Bronchial epithelial cell (primary cell): ENCODE measurements at regions not wholly inside any gene's neighbourhood (a gene's known extent, or its start where the extent isn't known, plus 50 kb on each side); places are given as distances from the start of the nearest gene placed in this dataset.

Experiments
- DNase-seq: peaks from one replicate; pipeline ENCODE4 v3.0.0-alpha.2; 2010; ENCODE audit warnings: low read depth
- FAIRE-seq: peaks from 2 replicates; lab custom pipeline; 2011; peaks lifted over from hg19 to GRCh38; lab: Jason Lieb, UNC
- H3K27me3 ChIP-seq: 2 replicates; pipeline ENCODE4 v1.5.1; 2011; ENCODE audit warnings: low read length; ENCODE audit not compliant: control insufficient read depth, insufficient read depth
- H3K36me3 ChIP-seq: 2 replicates; pipeline ENCODE4 v1.5.1; 2011; ENCODE audit warnings: low read length; ENCODE audit not compliant: control insufficient read depth, insufficient read depth
- H3K4me3 ChIP-seq: 2 replicates; pipeline ENCODE4 v1.5.1; 2011; ENCODE audit warnings: mild to moderate bottlenecking, low read depth, low read length, control low read depth
- TF ChIP-seq, protein P1 (sequence below): IDR thresholded peaks from 2 replicates; pipeline ENCODE4 v1.5.1; 2011; ENCODE audit warnings: mild to moderate bottlenecking, moderate library complexity, low read length, control low read depth, inconsistent platforms; ENCODE audit not compliant: insufficient read depth, severe bottlenecking

DNA sequence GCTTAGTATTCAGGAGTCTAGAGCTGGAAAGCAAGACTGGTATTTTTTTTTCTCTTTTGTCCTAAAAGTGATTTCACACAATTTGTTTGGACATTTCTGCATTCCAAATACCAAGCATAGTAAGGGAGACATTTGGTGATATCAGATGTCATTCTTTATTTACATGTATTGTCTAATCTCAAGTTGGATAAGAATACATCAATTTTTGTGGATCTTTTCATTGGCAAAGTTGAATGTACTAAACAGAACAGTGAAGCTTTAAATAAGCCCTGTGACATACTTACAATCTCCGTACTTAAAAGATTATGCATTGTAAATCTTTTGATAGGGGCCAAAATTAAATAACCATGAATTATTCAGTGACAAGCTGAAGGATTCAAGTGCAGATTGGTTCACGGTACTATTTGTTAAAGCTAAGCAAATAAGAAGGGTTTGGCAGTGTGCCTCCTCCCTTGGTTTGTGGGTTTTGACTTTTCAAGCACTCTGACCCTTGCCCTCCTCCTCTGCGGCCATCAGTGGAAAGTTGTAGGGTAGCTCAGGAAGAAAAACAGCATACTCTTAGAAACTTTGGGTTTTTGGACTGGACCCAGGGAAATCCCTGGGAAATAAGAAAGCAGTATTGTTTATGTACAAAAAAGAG, 663.7 kb downstream of the ADGRL2 start:
- FAIRE-seq (no peak), DNase-seq (no peak)
- Histone ChIP-seq H3K27me3 (no peaks in the 10 kb centered on the region), H3K36me3 (no peaks in the 10 kb centered on the region), H3K4me3 (no peak overlapping the region)
- TF ChIP-seq, protein P1, sequence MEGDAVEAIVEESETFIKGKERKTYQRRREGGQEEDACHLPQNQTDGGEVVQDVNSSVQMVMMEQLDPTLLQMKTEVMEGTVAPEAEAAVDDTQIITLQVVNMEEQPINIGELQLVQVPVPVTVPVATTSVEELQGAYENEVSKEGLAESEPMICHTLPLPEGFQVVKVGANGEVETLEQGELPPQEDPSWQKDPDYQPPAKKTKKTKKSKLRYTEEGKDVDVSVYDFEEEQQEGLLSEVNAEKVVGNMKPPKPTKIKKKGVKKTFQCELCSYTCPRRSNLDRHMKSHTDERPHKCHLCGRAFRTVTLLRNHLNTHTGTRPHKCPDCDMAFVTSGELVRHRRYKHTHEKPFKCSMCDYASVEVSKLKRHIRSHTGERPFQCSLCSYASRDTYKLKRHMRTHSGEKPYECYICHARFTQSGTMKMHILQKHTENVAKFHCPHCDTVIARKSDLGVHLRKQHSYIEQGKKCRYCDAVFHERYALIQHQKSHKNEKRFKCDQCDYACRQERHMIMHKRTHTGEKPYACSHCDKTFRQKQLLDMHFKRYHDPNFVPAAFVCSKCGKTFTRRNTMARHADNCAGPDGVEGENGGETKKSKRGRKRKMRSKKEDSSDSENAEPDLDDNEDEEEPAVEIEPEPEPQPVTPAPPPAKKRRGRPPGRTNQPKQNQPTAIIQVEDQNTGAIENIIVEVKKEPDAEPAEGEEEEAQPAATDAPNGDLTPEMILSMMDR, result no peak

DNA sequence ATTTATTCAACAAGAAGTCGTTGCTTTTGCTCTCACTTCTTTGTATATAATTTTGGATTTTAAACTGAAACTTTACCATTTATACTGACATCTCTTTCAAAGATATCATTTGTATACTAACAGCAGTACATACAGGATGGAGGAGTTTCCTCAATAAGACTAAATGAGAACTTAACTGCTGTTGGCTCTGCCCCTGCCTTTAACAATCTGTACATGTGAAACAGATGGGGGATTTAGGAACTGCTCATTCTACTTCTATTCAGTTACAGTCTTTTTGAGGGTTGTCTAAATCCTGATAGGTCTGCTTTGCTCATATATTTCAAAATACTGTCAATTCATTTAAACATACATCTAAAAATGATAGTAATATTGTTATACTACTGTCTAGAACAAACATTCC, 663.2 kb downstream of the ADGRL2 start:
- Histone ChIP-seq H3K4me3 (no peak overlapping the region), H3K36me3 (no peaks in the 10 kb centered on the region), H3K27me3 (no peaks in the 10 kb centered on the region)
- DNase-seq (no peak), FAIRE-seq (no peak)
- TF ChIP-seq, protein P1, result no peak

DNA sequence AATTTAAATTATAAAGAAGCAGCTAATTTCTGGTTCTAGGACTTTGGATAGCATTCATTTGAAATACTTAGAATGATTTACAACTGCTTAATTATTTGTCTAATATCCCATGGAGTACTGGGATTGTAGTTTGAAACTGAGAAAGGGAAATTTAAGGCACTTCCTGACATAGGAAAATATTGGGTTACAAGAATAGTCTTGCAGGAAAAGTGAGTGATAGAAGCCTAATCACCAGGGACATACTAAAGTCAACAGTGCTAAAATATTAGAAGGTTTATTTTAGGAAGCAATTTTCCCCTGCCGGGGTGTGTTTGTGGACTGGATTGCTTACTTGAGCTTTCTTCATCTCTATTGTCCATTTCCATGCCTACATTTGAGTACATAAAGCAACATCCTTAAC, 661.6 kb downstream of the ADGRL2 start:
- FAIRE-seq (no peak), DNase-seq (no peak)
- Histone ChIP-seq H3K27me3 (no peaks in the 10 kb centered on the region), H3K36me3 (no peaks in the 10 kb centered on the region), H3K4me3 (no peak overlapping the region)
- TF ChIP-seq, protein P1, result no peak

DNA sequence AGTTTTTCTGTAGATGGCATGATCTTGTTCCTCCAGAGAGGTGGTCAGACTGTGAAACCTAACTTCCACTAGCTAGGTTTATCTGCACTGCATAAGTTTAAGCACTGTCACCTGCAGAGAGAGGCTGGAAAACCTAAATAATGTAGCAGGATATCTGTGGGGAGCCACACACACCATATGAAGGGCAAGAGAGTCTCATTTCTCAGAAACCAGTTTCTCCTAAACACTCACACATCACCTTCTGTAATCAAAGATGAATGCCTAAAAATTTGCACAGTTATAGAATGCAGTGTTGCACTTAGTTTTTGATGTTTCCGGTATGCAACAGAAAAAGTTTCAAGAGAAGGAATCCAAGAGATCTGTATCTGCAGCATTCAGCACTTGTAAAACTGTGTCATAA, 654.6 kb downstream of the ADGRL2 start:
- no peaks in the 10 kb centered on the region for H3K27me3 ChIP-seq
- H3K4me3 ChIP-seq, result no peak overlapping the region
- no peaks in the 10 kb centered on the region for H3K36me3 ChIP-seq
- DNase-seq (no peak), FAIRE-seq (no peak)
- TF ChIP-seq, protein P1, result no peak

DNA sequence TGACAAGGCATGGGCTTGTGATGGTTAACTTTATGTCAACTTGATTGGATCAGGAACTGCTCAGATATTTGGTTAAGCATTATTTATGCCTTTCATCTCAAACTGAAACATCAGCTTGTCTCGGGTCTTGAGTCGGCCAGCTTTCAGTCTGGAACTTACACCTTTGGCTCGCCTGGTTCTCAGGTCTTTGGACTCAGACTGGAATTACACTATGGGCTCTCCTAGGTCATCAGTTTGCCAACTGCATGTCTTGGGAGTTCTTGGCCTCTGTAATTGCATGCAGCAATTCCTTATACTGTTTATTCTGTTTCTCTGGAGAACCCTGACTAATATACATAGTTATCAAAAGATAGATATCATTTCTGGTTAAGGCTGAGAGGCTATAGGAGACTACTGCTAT, 653.7 kb downstream of the ADGRL2 start:
- FAIRE-seq, result no peak
- H3K36me3 ChIP-seq, result no peaks in the 10 kb centered on the region
- no peaks in the 10 kb centered on the region for H3K27me3 ChIP-seq
- no peak overlapping the region for H3K4me3 ChIP-seq
- TF ChIP-seq, protein P1, result no peak
- no peak for DNase-seq
